CD4-positive, alpha-beta T cell treated with Interleukin-12 subunit alpha and Interleukin-12 subunit beta, for 1 hour (primary cell): ENCODE measurements at regions not wholly inside any gene's neighbourhood (a gene's known extent, or its start where the extent isn't known, plus 50 kb on each side); places are given as distances from the start of the nearest gene placed in this dataset.

Experiments used
- DNase-seq: peaks from one replicate; pipeline ENCODE4 v3.0.0-alpha.2; 2020

DNA sequence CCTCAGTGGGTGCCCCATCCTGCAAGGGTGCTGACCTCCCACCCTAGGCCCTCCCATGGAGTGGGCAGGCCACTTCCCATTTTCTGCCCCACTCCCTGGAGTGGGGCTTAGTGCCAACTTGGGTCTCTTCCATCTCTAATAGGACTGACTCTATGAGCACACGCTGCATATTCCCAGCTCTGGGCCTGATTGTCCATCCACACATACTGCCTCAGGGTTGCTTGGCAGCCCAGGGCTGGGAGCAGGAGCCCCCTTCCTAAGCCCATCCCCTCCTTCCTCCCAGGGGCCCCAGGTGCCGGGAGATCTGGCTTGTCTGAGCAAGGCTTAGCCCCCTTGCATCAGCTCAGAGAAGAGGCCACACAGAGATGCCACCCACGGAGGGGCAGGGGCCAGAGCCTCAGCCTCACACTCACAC lies 55.1 kb downstream of the PJA1 start:
- DNase-seq: no peak

DNA sequence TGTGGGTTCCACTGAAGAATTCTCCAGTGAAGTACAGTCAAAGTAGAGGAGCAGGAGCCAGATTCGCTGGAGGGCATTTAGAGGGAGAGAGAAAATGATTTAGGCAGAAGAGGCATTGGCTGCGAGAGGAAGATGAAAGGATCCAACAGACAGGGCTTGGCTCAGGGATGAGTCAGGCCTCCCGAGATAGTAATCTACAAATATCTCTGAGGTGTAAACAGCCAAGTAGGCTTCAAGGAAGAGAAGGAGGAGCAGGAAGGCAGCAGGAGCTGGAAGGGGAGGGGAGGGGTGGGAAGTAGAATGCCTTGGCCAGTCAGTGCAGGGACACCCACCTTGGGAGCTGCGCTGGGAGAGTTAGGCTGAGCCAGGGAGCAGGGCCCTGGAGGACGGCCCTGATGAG lies 55.5 kb downstream of the PJA1 start:
- DNase-seq: no peak

DNA sequence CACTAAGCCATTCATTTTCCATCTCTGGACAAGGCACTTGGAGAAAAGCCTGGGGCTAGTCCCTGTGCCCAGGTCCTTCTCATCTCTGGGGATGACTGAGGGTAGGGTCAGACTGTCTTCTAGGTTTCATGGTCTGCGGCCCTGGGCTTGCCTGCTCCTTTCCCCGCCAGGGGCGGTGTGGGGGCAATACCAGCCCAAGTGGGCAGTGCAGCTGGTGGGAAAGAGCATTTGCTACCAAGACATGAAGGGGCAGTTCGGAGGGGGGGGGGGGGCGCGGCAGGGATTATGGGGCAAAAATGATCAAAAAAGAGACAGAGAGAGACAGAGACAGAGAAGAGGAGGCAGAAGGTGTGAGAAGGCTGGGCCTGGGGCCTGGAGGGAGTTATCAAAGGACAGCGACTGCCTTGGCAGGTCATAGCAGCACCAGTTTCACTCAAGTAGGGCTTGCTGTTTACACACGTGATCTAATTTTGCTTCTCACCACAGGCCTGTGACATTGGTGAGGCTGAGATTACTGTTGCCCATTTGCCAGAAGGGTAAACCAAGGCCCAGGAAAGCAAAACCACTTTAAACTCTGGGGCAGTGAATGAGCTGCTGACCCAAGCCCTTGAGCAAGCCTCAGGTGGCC lies 56.1 kb downstream of the PJA1 start:
- DNase-seq: no peak

DNA sequence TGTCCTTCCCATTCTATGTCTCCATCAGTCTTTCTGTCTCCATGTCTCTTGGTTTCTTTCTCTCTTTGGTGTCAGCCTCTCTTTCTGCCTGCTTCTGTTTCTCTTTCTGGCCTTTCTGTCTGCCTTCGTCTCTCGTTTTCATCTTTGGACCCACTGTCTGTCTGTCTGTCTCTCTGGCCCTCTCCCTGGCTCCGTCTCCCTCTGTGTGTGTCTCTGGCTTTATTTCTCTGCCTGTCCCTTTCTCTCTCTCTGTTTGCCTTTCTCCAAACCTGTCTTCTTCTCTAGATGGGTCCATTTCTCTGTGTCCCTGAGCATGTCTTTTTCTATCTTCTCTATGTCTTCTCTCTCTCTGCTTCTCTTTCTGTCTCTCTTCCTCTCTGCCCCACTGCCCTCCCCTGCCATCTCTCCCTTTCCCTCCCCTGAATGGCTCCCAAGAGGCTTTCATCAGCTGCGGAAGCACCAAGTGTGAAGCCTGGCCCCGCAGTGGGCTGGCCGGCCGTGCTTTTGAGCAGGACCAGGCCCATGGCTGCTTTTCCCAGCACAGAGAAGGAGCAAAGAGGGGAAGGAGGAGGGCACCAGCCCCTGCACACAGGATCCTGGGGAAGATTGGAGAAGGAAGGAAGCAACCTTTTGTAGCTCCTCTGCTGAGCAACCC lies 57.4 kb downstream of the PJA1 start:
- no peak for DNase-seq

DNA sequence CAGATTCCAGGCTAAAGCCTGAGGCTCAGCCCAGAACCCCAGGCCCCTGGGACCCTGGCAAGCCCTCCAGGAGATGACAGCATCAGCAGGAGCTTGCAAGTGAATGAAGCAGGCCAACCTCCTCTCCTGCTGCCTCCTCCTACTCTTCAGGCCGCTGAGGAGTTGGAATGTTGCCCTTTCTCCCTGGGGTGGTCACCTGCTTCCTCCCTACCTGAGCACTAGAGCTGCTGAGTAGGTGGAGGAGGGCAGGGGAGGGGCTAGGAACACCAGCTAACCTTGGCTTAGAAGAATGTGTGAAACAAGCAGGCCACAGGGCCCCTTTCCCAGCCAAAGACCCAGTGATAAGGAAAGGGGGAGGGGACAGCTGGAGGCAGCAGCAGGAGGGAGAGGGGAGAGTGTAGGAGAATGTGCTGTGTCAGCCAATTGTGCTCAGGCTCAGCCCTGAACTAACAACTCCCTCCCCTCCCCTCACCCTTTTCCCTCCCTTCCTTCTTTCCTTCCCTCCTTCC lies 58.0 kb downstream of the PJA1 start:
- DNase-seq: no peak

DNA sequence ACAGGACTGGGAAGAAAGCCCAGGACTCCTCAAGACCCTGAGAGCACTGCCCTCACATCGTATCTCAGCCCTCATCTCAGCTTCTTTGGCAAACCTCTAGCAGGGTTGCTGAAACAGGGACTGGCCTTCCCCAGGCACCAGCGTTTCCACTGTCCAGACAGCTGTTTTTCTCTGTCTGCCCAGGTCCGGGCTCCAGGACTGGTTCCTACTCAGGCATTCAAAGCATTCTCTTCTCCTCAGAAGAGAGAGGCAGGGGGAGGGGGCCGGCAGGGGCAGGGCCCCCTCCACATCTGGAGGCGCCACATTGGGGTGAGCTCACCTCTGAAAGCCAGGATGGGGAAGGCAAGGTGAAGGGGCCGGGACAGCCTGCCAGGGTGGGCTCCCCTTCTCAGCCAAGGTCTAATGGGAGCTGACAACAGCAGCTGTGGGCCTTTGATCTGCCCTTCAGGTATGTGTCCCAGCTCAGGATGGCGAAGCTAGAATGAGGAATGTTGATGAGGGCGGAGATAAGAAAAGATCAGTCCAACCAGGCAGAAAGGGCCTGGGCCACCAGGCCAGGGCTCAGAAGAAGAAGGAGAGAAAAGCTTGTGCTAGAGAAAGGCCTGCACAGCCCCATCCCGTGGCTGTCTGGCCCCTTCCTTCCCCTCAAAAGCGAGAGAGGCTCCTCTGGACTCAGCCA lies 60.4 kb downstream of the PJA1 start:
- DNase-seq: no peak

DNA sequence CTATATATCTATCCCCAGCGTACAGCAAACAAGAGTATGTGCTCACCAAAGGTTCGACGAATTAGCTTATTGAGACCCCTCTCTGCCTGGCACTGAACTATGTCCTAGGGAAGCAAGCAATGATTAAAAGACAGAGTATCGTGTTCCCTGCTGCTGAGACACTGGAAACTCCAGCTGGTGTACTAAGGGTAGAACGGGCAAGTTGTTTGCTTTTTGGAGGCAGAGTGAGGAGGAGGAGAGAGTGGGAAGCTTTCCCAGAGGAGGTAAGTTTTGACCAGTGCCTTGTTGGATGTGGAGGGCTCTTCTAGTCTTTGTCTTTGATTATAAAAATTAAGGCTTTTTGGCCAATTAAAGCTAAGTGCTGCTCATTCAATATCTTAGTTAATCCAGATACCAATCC lies 61.7 kb downstream of the PJA1 start:
- no peak for DNase-seq

DNA sequence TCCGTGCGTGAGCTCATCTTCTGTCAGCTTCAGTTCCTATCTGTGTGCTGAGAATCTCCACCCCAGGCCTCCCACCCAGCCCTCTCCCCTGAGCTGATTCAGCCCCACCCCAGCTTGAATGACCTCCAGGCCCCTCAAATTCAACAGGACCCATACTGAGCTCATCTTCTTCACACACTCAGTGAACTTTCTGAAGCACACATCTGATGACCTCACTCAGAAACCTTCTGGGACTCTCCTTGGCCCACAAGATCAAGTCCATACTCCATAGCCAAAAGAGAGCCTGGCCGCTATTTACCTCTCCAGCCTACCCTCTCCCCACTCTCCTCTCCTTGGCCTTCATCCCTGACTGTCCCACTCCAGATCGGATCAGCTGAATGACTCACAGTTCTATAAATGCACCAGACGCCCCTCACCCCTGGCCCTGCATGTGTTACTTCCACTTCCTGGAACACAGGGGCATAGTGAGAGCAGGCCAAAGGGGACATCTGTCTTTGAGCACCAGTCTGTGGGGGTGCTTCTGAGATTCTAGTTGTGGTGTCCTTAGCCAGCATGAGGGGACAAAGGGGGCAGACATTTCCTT lies 62.5 kb downstream of the PJA1 start:
- DNase-seq: no peak

DNA sequence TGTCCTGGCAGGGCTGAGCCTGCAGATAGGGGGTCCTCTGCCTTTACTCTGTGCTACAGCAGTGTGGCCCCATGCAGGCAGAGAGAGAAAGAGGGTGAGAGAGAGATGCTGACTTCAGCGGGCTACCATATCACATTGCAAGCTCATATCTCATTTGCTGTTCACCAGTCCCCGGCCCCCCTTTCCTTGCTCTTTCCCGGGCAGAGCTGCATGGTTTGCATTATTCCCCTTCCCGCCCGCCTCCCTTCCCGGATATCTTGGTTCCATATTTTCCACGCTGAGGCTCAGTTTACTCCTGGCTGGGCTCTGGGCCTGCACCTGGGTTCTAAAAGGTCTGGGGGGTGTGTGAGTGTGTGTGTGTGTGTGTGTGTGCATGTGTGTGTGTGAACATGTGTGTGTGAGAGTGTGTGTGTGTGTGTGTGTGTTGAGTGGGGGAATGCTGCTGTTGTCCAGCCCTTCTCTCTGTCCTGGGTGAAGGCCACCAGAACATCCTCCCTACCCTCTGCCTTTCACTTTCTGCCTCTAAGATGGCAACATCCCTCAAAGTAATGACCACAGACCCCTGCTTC lies 63.5 kb downstream of the PJA1 start:
- DNase-seq: no peak

DNA sequence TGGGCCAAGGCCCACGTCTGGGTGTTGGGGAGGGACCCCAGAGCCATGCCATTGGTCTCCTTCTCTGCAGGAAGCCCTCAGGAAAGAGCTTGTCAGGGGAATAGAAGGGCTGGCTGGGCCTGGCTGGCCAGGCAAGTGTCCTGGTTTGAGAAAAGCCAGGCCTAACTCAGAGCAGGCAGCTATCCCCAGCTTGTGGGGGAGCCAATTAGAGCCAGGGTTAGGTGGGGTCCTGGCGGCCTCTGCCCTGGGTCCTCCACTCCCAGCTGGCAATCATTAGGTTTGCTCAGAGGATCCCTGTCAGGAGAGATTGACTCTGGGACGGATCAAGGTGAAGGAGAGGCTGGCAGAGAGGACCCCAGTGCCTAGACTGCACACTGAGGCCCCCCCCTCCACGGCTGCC lies 64.8 kb downstream of the PJA1 start:
- no peak for DNase-seq

DNA sequence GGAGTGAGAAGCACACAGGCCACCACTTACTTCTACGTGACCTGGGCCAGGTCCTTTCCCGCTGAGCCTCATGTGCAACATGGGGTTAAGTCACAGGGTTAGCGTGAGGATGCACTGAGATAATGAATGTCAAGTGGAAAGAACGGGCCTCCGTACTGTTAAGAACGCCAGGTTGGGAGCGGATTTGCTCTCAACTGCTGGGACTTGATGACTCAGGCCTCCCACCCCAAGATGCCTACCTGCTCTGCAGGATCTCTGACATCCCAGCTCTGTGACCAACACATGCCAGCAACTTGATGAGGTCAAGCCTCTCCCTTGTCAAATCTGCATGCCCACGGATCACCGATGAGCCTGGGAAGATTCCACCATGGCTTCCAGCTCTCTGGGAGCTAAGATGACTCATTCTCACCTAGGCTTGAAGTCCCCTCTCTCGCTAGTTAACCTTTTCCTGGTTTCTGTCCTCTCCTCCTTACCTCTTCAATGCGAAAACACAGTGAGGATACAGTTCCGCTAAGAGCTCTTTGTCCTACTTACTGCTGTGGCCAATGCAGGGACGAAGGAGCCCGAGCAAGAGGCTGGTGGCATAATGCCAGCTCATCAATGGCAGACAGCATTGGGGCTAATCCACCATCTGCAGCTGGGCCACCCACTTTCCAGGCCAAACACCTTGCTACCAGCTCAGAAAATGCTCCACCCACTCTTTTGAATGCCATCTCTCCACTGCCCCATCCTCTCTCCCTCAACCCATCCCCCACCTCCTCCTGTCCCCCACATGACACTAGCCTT lies 67.6 kb downstream of the PJA1 start:
- no peak for DNase-seq

DNA sequence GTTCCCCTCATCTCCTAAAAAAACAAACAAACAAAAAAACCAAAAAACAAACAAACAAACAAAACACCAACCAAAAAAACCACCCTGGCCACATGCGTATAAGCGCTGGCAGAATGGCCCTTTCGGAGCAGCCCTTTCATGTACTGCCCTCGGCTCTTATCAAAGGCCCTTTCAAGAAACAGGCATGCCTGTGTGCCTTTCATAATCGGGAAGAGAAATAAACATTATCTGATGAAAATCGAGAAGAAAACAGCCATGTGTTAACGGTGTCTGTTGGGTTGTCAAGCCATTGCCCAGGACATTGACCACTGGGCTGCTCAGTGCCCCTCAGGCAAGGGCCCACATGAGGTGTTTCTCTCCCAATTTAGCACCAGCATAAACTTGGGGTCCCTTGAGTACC lies 68.3 kb downstream of the PJA1 start:
- DNase-seq: no peak

DNA sequence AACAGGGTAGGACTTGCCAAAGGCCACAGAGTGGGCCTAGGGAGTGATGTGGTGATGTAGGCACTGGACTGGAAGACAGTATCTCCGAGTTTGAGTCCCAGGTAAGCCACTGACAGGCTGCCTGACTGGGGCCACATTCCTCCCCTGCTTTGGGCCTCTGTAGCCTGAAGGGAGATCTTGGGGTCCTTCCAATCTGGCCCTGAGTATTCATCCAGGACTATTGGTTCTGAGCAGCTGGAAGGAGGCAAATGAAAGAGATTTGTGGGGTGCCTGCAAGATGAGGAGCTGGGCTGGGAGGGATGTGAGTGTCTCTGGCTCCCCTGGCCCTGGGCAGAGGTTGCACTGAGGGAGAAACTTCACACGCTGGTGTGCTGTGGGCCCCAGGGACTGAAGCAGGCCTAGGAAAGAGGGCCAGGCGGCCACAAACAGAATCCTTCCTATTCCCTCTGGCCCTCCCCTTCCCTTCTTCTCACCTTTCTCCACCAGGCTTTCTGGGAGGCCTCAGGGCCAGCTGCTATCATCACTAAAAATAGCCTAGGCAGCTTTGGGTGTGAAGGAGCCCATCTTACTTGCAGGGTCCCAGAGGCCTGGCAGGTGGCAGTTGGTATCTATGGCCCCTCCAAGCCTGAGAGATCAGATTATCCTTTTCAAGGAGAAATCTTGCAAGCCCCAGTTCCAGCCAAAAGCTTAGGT lies 70.1 kb downstream of the PJA1 start:
- no peak for DNase-seq

DNA sequence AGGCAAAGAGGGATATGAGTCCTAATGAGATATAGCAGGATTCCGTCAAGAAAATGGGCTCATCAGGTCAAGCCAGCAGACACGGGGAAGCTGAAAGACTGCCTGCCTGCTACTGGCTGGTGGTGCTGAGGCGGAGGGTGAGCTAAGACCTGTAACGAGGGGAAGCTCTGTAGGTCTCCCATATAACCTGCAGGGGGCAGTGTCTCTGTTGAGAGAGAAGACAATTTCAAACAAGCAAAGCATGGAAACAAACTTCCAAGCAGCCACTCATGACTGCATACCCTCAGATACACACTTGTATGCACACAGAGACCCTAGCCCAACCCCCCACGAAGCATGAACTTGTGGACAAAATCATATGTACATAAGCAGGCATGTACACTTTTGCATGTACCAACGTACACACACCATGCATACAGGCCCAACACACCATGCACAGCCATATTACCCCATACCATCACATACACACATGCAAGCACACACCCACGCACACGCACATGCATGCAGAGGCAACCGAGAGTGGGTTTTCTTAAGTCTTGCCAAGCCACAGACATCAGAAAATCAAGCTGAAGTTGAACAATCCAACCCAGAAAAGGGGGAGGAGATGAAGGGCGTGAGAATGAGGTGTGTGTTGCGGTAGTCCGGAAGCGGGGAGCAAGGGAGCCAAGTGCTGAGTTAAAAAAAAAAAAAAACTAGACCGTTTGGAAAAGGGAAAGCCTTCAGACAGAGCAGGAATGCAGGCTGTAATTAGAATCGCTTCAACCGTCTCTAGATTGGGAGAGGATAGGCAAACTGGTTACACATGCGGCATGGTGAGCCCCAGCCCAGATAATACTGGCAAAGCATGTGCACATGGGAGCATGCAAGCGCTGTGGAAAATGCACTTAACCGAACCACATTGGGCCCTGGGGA lies 71.0 kb downstream of the PJA1 start:
- DNase-seq: peak; percentile 38

DNA sequence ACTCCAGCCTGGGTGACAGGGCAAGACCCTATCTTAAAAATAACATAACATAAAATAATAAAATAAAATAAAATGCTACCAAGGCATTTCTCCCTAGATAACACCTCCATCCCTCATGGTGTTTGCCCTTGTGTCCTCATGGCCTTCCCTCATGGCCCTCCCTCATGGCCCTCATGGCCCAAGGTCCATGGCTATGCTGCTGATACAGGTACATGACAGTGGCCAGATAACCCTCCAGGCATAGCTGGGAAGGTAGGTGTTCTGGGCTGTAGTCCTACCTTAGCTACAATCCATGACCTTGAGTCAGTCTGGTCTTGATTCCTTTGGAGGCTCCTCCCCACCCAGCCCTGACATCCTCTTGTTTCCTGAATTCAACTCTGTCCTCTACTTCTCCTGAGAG lies 75.2 kb downstream of the PJA1 start:
- no peak for DNase-seq

DNA sequence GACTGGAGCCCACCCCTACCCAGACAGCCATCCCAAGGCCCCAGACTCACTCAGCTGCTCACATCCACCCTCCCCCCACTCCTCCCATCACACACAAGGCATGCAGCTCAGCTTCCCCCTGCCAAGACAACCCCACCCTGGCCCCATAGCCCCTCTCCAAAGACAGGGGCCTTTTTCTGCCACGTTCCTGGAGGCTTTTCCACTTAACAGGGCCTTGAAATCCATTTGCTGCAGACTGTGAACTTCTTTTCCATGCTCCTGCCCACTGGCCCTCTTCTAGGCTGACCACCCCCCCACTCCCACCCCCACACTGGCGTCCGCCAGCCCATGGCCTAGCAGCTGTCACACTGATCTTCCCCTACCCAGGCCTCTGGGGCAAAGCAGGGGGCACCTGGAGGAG lies 76.0 kb downstream of the PJA1 start:
- DNase-seq: no peak

DNA sequence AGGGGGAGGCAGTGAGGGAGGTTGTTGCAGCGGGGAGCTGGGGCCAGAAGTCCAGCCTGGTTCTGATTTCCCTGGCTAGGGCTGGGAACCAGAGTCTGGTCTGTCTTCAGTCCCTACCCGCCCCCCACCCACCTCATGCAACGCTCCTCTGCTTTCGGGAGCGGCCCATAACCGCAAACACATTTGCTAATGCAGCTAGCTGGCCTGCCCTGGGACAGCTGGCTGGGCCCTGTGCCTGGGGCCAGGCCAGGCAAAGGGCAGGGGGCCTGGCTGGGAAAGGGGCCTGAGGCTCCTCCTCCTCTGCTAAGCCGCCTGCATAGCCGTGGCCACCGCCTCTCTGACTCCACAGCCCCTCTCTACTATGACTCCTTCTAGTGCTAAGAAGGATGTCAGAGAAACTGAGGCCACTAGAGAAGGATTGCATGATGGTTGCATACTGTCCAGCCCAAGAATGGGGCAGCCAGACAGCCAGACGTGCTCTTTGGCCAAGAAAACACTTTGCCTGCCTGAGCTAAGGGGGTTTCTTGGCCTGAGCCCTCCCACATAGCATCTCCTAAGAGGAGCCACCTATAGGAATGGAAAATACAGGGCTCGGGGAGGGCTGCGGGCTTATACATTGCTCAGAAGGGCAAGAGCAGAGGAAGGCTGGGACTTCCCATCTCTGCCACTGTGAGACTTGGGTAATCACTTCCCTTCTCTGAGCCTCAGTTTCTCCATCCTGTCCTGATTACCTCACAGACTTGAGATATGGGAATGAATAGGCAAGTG lies 76.9 kb downstream of the PJA1 start:
- DNase-seq: no peak

DNA sequence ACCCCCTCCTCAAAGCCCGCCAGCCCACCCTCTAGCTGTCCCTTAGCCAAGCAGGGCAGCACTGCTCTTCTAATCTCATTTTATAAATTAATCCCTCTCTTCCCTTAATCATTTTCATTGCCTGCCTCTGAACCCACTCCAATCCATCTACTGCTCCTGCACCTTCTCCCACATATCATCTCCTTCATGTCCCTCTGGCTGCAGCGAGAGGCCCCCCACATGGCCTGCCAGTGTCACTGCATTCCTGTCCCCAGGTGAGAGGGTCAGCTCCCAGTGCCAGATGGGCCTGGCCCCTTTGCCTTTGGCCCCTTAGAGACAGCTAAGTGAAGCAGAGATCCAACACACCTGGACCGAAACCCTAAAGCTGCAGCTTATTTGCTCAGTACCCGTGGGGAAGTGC lies 79.4 kb downstream of the PJA1 start:
- DNase-seq: no peak

DNA sequence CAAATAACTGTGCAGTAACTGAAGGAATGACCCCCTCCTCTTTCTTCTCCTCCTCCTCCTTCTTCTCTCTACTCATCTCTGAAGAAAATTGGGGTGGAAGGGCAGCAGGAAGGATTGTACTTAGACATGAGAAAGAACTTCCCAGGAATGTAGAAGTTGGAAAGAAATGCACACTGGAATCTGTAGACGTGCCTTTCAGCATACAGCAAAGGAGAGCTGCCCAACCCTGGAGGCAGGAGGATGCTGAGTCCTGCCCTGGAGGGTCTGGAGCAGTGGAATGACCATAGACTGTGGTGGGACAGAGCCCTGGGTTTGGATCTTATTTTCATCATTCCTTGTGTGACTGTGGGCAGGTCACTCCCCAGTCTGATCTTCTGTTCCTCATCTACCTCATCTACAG lies 80.1 kb downstream of the PJA1 start:
- DNase-seq: no peak

DNA sequence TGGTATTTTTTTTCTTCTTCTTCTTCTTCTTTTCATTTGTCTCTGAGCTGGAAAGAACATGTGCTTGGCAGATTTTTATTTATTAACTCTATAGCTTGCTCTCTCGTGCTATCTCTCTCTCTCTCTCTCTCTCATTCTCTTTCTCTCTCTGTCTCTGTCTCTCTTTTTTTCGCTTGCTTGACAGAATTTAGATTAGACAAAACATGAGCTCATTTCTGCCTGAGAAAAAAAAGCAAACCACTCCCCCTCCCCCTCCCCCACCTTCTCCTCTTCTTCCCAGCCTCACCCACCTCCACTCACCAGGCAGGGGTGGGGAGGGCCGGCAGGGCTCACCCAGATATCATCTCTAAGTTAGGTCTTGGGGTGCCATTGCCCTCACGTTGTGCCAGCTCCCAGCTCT lies 81.5 kb downstream of the PJA1 start:
- DNase-seq: no peak
